H1 (cell line): ENCODE measurements at regions not wholly inside any gene's neighbourhood (a gene's known extent, or its start where the extent isn't known, plus 50 kb on each side); places are given as distances from the start of the nearest gene placed in this dataset.

Experiments
- CTCF ChIA-PET: fragments of 300-600 bp; sonication (Branson Sonifier 250); formaldehyde crosslinking; loops from one replicate; lab custom pipeline; 2021; ENCODE audit not compliant: partially characterized antibody; lab: Charles Lee
- POLR2A ChIA-PET: fragments of 300-600 bp; sonication (Branson Sonifier 250); formaldehyde crosslinking; loops from one replicate; lab custom pipeline; 2021; ENCODE audit warnings: inconsistent platforms; ENCODE audit not compliant: partially characterized antibody; lab: Charles Lee
- DNase-seq, 2 experiments: peaks; one replicate each; pipeline versions ENCODE4 v3.0.0 to v3.0.0-alpha.2; 2010 to 2022; ENCODE audit warnings: low spot score in 2 of 2, low read depth in 1 of 2, mixed read lengths in 1 of 2
- FAIRE-seq: peaks from 2 replicates; lab custom pipeline; 2011; peaks lifted over from hg19 to GRCh38; lab: Jason Lieb, UNC
- H2AFZ ChIP-seq: 2 replicates; pipeline ENCODE4 v1.8.1; 2012; ENCODE audit warnings: low read length, inconsistent platforms
- H2AK5ac ChIP-seq: 2 replicates; pipeline ENCODE4 v1.6.1; 2013; ENCODE audit warnings: low read depth, low read length
- H2BK120ac ChIP-seq: replicated peaks from 2 replicates; pipeline ENCODE3; 2013; ENCODE audit warnings: low read depth, low read length, inconsistent platforms
- H2BK12ac ChIP-seq: 2 replicates; pipeline ENCODE4 v1.6.1; 2013; ENCODE audit warnings: low read depth, low read length
- H2BK15ac ChIP-seq: 2 replicates; pipeline ENCODE4 v1.6.1; 2013; ENCODE audit warnings: low read length
- H2BK20ac ChIP-seq: 2 replicates; pipeline ENCODE4 v1.6.1; 2013; ENCODE audit warnings: low read length
- H2BK5ac ChIP-seq: 2 replicates; pipeline ENCODE4 v1.6.1; 2013; ENCODE audit warnings: low read depth, low read length
- H3K14ac ChIP-seq: 2 replicates; pipeline ENCODE4 v1.6.1; 2013; ENCODE audit warnings: inconsistent platforms; ENCODE audit not compliant: insufficient read length
- H3K18ac ChIP-seq: 2 replicates; pipeline ENCODE4 v1.6.1; 2013; ENCODE audit warnings: low read length; ENCODE audit errors: extremely low read depth
- H3K23ac ChIP-seq: 2 replicates; pipeline ENCODE4 v1.6.1; 2013; ENCODE audit warnings: inconsistent platforms; ENCODE audit not compliant: insufficient read length
- H3K23me2 ChIP-seq: 2 replicates; pipeline ENCODE4 v1.6.1; 2013; ENCODE audit warnings: low read depth, low read length
- H3K27ac ChIP-seq: 2 replicates; pipeline ENCODE4 v1.6.1; 2011; ENCODE audit warnings: low read depth, low read length, inconsistent platforms
- H3K27me3 ChIP-seq, 4 experiments: replicated peaks in 1 of 4; 1 replicate in 1 of 4; 2 replicates in 3 of 4; pipeline versions ENCODE4 v1.6.1 to v1.8.1; 2011 to 2013; ENCODE audit warnings: low read length in 3 of 4, mild to moderate bottlenecking in 3 of 4, inconsistent platforms in 2 of 4, mixed read lengths in 2 of 4, moderate library complexity in 1 of 4; ENCODE audit not compliant: control insufficient read depth in 3 of 4, insufficient read depth in 3 of 4; ENCODE audit errors: extremely low read depth in 1 of 4
- H3K36me3 ChIP-seq, 4 experiments: 2 replicates each; pipeline versions ENCODE4 v1.6.1 to v1.8.1; 2011 to 2013; ENCODE audit warnings: mild to moderate bottlenecking in 4 of 4, low read length in 3 of 4, moderate library complexity in 2 of 4, control low read depth in 1 of 4, inconsistent platforms in 1 of 4; ENCODE audit not compliant: insufficient read depth in 4 of 4, control insufficient read depth in 2 of 4
- H3K4ac ChIP-seq: replicated peaks from 2 replicates; pipeline ENCODE3; 2013; ENCODE audit warnings: low read length, low read depth, mixed read lengths, inconsistent platforms; ENCODE audit not compliant: insufficient read length
- H3K4me1 ChIP-seq, 4 experiments: replicated peaks in 1 of 4; 1 replicate in 1 of 4; 2 replicates in 3 of 4; pipeline versions ENCODE4 v1.6.1 to v1.8.1; 2011 to 2013; ENCODE audit warnings: low read length in 3 of 4, inconsistent platforms in 2 of 4, mixed read lengths in 1 of 4; ENCODE audit not compliant: insufficient read depth in 4 of 4, control insufficient read depth in 3 of 4
- H3K4me2 ChIP-seq, 2 experiments: 2 replicates each; pipeline versions ENCODE4 v1.6.1 to v1.8.1; 2011 to 2013; ENCODE audit warnings: low read depth in 2 of 2, low read length in 2 of 2, control low read depth in 1 of 2, inconsistent platforms in 1 of 2, mild to moderate bottlenecking in 1 of 2; ENCODE audit not compliant: insufficient read depth in 1 of 2
- H3K4me3 ChIP-seq, 4 experiments: fragments of 200-600, 300-600 bp in 1 of 4; sonication (generic), shearing (Covaris generic), sonication (Bioruptor Twin) in 1 of 4; 2 replicates each; pipeline versions ENCODE4 v1.5.1 to v1.8.1; 2011 to 2016; ENCODE audit warnings: low read length in 4 of 4, low read depth in 3 of 4, control low read depth in 2 of 4, inconsistent platforms in 2 of 4, mild to moderate bottlenecking in 2 of 4, mixed read lengths in 1 of 4, moderate library complexity in 1 of 4; ENCODE audit not compliant: insufficient read depth in 2 of 4; ENCODE audit errors: extremely low read depth in 1 of 4
- H3K56ac ChIP-seq: replicated peaks from 2 replicates; pipeline ENCODE3; 2013; ENCODE audit warnings: low read depth, mild to moderate bottlenecking, mixed read lengths, low read length, inconsistent platforms; ENCODE audit not compliant: insufficient read length
- H3K79me1 ChIP-seq: 2 replicates; pipeline ENCODE4 v1.6.1; 2013; ENCODE audit warnings: low read depth, low read length, control low read depth
- H3K79me2 ChIP-seq, 2 experiments: 2 replicates each; pipeline versions ENCODE4 v1.6.1 to v1.8.1; 2012 to 2013; ENCODE audit warnings: low read length in 2 of 2, mild to moderate bottlenecking in 2 of 2, inconsistent platforms in 1 of 2; ENCODE audit not compliant: insufficient read depth in 2 of 2, control insufficient read depth in 1 of 2
- H3K9ac ChIP-seq, 4 experiments: replicated peaks in 1 of 4; 1 replicate in 1 of 4; 2 replicates in 3 of 4; pipeline versions ENCODE4 v1.6.1 to v1.8.1; 2011 to 2013; ENCODE audit warnings: low read depth in 3 of 4, low read length in 3 of 4, control low read depth in 2 of 4, mild to moderate bottlenecking in 2 of 4, moderate library complexity in 2 of 4, inconsistent platforms in 1 of 4; ENCODE audit errors: extremely low read depth in 1 of 4
- H3K9me3 ChIP-seq, 2 experiments: 2 replicates each; pipeline versions ENCODE4 v1.6.1 to v1.8.1; 2012 to 2013; ENCODE audit warnings: mild to moderate bottlenecking in 2 of 2, moderate library complexity in 2 of 2, control low read depth in 1 of 2, inconsistent platforms in 1 of 2, low read depth in 1 of 2, low read length in 1 of 2, mixed read lengths in 1 of 2; ENCODE audit not compliant: insufficient read depth in 2 of 2
- H4K20me1 ChIP-seq, 2 experiments: replicated peaks in 1 of 2; 2 replicates each; pipeline versions ENCODE3 to v1.8.1; 2011 to 2013; ENCODE audit warnings: inconsistent platforms in 2 of 2, low read length in 2 of 2, mild to moderate bottlenecking in 1 of 2; ENCODE audit not compliant: insufficient read depth in 2 of 2, control insufficient read depth in 1 of 2
- H4K5ac ChIP-seq: 2 replicates; pipeline ENCODE4 v1.6.1; 2013; ENCODE audit warnings: low read length, low read depth, mixed read lengths, inconsistent platforms; ENCODE audit not compliant: insufficient read length
- H4K8ac ChIP-seq: 2 replicates; pipeline ENCODE4 v1.8.0; 2013; ENCODE audit warnings: mild to moderate bottlenecking, moderate library complexity, low read length, inconsistent platforms; ENCODE audit not compliant: insufficient read depth; ENCODE audit errors: extremely low read depth
- H4K91ac ChIP-seq: replicated peaks from 2 replicates; pipeline ENCODE3; 2013; ENCODE audit warnings: low read length, mixed read lengths, inconsistent platforms; ENCODE audit not compliant: insufficient read length
- CBX8 ChIP-seq: fragments of 300-800, 300-1000 bp; sonication (generic); IDR thresholded peaks from 2 replicates; pipeline ENCODE4 v1.7.1; 2016; ENCODE audit warnings: low read depth, low read length, borderline replicate concordance
- EP300 ChIP-seq, 2 experiments: IDR thresholded peaks; 1 replicate in 1 of 2; 2 replicates in 1 of 2; pipeline ENCODE4 v1.6.1; 2011 to 2012; ENCODE audit warnings: low read depth in 2 of 2, low read length in 2 of 2, mild to moderate bottlenecking in 2 of 2, borderline replicate concordance in 1 of 2, inconsistent platforms in 1 of 2, moderate library complexity in 1 of 2
- HDAC2 ChIP-seq, 2 experiments: fragments of 300-600 bp in 1 of 2; sonication (generic) in 1 of 2; IDR thresholded peaks; 2 replicates each; pipeline ENCODE4 v1.6.1; 2011 to 2012; ENCODE audit warnings: low read depth in 2 of 2, low read length in 2 of 2, mild to moderate bottlenecking in 2 of 2, moderate library complexity in 2 of 2, borderline replicate concordance in 1 of 2, inconsistent platforms in 1 of 2
- HDAC6 ChIP-seq: IDR thresholded peaks from one replicate; pipeline ENCODE4 v1.7.1; 2012; ENCODE audit warnings: low read depth, mild to moderate bottlenecking, inconsistent platforms, low read length, moderate library complexity
- NRF1 ChIP-seq: IDR thresholded peaks from 2 replicates; pipeline ENCODE4 v1.6.1; 2011; ENCODE audit warnings: mild to moderate bottlenecking, low read depth, low read length, improper control_type of control experiment
- RNF2 ChIP-seq: fragments of 200-900, 300-1000 bp; sonication (generic); IDR thresholded peaks from 2 replicates; pipeline ENCODE4 v1.7.1; 2016; ENCODE audit warnings: borderline replicate concordance, low read depth, mild to moderate bottlenecking, antibody characterized with exemption, low read length; ENCODE audit not compliant: poor library complexity, severe bottlenecking; ENCODE audit errors: missing control alignments
- SIX5 ChIP-seq: IDR thresholded peaks from 2 replicates; pipeline ENCODE4 v1.6.1; 2011; ENCODE audit warnings: mild to moderate bottlenecking, low read depth, low read length
- TCF12 ChIP-seq: IDR thresholded peaks from 2 replicates; pipeline ENCODE4 v1.6.1; 2011; ENCODE audit warnings: low read depth, mild to moderate bottlenecking, low read length
- TEAD4 ChIP-seq: IDR thresholded peaks from 2 replicates; pipeline ENCODE4 v1.6.1; 2012; ENCODE audit warnings: low read depth, low read length, inconsistent platforms, mixed read lengths
- WGBS, 2 experiments: shearing (Covaris generic) in 1 of 2; methylation state at CpG; one replicate each; pipeline versions ENCODE4 v1.1.6 to v1.1.7; 2013 to 2015; ENCODE audit warnings: low lambda C conversion rate in 2 of 2, mixed read lengths in 2 of 2, inconsistent platforms in 1 of 2, low coverage in 1 of 2, missing lambda C conversion rate in 1 of 2; ENCODE audit not compliant: insufficient replicate concordance in 2 of 2, insufficient coverage in 1 of 2, insufficient read length in 1 of 2; ENCODE audit errors: extremely low coverage in 1 of 2, missing lambda C conversion rate in 1 of 2; 5-methylcytosine and 5-hydroxymethylcytosine counted together
- TF ChIP-seq, protein P1 (sequence below): IDR thresholded peaks from 2 replicates; pipeline ENCODE4 v1.6.1; 2011; ENCODE audit warnings: low read depth, mild to moderate bottlenecking, low read length; ENCODE audit not compliant: insufficient read depth

DNA sequence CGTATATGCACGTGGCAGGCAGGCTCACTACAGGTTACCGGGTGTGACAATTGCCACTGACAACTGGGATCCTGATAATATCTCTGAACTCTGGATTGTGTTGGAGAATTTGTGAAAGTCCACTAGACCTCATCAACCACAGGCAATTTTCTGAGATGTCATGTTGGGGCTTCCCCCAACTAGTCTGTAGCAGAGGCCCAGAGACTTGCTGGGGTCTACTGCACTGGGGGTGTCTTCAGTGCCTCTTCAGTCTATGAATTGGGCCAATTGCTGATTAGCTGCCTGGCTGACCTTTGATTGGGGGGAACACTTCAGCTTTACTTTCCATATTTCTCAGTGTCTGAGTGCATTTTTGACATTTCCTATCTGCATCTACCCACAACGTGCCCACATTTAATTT, 201.5 kb downstream of the MTX2 start:
- Histone ChIP-seq H3K9me3 (no peaks in the 10 kb centered on the region), H2AK5ac (no peak overlapping the region), H3K9ac (no peak overlapping the region), H4K5ac (no peak overlapping the region), H3K4ac (no peak overlapping the region), H3K14ac (no peak overlapping the region), H4K91ac (no peak overlapping the region), H2AFZ (no peak overlapping the region), H3K27me3 (no peaks in the 10 kb centered on the region; a peak in 1 of 7 replicates), H2BK120ac (no peak overlapping the region), H3K4me3 (no peak overlapping the region), H2BK20ac (no peak overlapping the region), H2BK12ac (no peak overlapping the region), H3K4me1 (peaks cover 0 to 2% (median 0%) of the 10 kb centered on the region in 4 experiments; a peak in 1 of 7 replicates), H3K4me2 (no peak overlapping the region), H2BK15ac (no peak overlapping the region), H3K23me2 (no peaks in the 10 kb centered on the region), H3K23ac (no peak overlapping the region), H3K79me2 (no peaks in the 10 kb centered on the region), H3K79me1 (no peaks in the 10 kb centered on the region), H3K56ac (no peak overlapping the region), H3K18ac (no peak overlapping the region), H2BK5ac (no peak overlapping the region), H4K8ac (no peak overlapping the region; the same call in 1 of the 2 replicates), H4K20me1 (no peaks in the 10 kb centered on the region), H3K27ac (no peak overlapping the region), H3K36me3 (no peaks in the 10 kb centered on the region)
- ChIA-PET CTCF (no interaction called here), POLR2A (no interaction called here)
- FAIRE-seq (no peak), DNase-seq (no peak)
- TF ChIP-seq EP300 (IDR thresholded peaks at IDR 0.05; ENCODE audit: borderline replicate concordance in 1 of 2, low read depth in 2 of 2, low read length in 2 of 2) (no peak), TCF12 (no peak), SIX5 (no peak), HDAC2 (IDR thresholded peaks at IDR 0.05; ENCODE audit: borderline replicate concordance in 1 of 2, low read depth in 2 of 2, low read length in 2 of 2) (no peak), TEAD4 (no peak), CBX8 (no peak), RNF2 (no peak), NRF1 (no peak), HDAC6 (no peak)
- TF ChIP-seq, protein P1, sequence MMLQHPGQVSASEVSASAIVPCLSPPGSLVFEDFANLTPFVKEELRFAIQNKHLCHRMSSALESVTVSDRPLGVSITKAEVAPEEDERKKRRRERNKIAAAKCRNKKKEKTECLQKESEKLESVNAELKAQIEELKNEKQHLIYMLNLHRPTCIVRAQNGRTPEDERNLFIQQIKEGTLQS, result no peak
- WGBS, 2 experiments, result 90% methylated on average over 4 of the region's 4 CpGs; no CpG with 5 or more reads in 1 of the 2 experiments
